HG02938 (cell line): ENCODE measurements at regions not wholly inside any gene's neighbourhood (a gene's known extent, or its start where the extent isn't known, plus 50 kb on each side); places are given as distances from the start of the nearest gene placed in this dataset.
A peak's percentile ranks its signal among the peaks of the same experiment; 100 is the strongest.

ENCODE experiments used
- ATAC-seq: cut with Tn5 transposase; IDR thresholded peaks from one replicate; pipeline ENCODE4 v1.9.1; 2021; ENCODE audit warnings: mild to moderate bottlenecking, moderate library complexity; ENCODE audit not compliant: unreplicated experiment

DNA sequence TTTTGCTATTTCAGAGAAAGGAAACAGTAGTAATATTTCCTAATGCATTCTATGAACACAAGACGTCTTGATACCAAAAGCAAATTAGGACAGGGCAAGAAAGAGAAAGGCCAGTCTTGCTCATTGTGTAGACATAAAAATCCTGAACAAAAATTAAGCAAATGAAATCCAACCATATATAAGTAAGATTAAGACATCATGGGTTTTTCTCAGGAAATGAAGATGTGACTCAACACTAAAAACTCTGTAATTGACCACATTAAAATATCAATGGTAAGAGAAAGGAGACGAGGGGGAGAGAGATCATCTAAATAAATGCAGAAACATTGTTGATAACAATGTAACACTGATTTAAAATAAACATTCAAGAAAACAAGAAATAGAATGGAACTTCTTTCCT, 205.4 kb downstream of the SOD2 start:
- no peak for ATAC-seq

DNA sequence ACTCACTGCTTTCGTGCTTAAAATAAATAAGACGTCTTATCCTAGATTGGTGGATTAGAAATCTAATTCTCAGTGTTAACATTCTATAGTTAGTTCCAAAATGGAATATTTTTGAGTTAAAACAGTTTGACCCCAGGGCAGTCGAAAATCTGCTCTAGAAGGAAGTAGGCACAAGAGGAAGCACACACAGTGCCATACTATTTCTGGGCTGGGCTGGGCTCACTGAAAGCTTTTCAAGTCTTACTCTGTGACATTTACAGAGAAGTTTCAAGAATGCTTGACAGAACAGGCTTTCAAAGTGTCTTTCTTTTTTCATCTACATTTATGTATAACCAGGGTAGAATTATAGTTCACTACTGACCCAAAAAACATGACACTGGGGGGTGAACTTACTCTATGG, 209.8 kb downstream of the SOD2 start:
- no peak for ATAC-seq

DNA sequence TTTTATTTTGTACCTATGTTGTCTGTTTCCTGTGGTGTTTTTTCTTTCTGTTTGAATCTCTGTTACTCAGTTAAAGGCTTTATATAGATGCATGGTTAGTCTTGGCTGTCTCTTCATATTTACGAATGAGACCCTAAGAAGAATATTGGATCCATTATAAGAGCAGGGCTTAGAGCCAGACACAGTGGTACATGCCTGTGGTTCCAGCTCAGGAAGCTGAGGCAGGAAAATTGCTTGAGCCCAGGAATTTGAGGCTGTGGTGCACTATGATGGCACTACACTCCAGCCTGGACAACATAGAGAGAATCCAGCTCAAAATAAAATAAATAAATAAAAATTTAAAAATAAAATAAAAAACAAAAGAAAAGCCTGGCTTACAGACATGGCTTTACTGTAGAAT, 211.1 kb downstream of the SOD2 start:
- no peak for ATAC-seq

DNA sequence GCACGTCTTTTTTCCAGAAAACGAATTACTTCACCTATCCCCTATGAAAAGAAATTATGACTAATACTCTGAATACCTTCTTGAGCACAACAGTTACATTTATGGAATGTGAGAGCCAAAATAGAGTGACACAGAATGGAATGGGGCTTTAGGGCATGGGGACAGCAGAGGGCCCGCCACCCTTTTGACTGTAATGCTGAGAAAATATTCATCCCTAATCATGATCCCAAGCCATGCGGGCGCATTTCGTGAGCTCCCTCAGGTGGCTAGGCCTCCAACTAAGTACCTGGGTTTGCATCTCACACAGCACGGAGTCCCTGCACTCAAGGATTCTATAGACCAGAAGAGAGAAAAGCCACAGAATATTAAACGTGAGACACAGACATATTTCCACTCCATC, 212.6 kb downstream of the SOD2 start:
- ATAC-seq, result no peak

DNA sequence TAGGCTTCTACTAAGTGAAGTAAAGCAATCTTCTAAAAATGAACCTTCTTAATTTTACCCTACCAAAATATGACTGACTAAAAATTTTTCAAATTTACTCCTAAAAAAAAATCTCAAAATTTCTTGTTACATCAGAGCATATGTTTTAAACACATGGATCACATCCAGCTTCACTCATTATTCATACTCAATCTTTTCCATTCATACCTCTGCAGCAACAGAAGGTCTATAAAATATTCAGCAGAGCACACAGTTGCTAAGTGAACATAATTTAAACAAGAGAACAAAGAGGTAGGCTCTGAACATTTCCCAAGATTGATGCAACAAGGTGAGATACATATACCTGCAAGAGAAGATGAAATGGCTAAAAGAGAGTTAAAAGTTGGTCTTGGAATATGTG, 213.9 kb downstream of the SOD2 start:
- no peak for ATAC-seq

DNA sequence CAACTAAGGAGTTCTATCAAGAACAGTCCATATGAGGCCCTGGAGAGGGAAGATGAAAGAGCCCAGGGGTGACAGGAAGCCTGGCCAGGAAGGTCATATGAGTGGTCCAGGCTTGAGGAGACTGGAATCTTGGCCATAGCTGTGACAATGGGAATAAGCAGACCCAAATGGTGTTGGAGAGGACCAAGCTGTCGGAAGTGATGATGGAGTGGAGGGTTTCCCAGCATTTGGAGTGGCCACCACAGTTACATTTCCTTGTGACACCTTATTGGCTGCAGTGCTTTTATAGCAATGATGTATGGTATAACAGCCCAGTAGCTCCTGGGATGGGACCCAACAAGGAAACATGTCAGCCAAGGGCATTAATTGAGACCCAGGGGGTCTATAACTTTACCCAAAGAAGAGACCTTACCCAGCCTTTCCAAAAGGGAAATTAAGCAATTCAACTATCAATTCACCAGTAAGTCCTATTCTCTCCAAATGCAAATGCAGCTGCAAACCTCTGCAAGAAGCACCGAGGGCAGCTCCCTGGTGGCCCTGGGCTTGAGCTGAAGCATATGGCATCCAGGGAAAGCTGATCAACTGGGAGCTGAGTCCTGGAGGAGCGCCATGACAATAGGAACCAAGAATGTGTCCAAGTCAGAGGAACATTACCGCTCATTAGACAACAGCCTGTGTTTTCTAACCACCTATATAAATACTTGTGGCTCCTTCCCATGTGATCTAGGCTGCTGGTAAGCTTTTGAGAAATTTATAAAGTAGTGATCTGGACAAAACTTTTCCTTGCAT, 219.4 kb downstream of the SOD2 start:
- ATAC-seq, result no peak

DNA sequence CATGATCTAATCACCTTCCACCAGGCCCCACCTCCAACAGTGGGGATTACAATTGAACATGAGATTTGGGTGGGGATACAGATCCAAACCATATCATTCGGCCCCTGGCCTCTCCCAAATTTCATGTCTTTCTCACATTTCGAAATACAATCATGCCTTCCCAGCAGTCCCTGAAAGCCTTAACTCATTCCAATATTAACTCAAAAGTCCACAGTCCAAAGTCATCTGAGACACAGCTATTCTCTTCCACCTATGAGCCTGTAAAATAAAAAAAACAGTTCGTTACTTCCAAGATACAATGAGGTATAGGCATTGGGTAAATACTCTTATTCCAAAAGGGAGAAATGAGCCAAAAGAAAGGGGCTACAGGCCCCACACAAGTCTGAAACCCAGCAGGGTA, 222.6 kb downstream of the SOD2 start:
- ATAC-seq, result no peak

DNA sequence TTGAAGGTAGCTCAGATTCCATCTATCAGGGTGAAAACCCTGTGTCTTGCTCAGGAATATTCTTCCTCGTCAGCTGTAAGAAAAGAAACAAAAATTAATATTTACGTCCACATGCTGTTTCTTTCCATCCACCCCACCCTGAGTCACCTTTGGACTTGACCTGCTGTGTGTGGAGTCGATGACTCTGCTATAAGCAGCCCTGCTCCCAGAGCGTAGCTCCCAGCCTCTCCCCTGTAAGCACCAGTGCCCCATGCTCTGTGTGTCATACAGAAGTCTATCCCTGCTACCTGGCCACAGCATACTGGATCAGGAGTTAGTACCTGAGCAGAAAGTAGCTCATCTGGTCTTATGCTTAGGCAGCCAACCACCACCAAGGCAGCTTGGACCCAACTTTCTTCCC, 223.6 kb downstream of the SOD2 start:
- no peak for ATAC-seq

DNA sequence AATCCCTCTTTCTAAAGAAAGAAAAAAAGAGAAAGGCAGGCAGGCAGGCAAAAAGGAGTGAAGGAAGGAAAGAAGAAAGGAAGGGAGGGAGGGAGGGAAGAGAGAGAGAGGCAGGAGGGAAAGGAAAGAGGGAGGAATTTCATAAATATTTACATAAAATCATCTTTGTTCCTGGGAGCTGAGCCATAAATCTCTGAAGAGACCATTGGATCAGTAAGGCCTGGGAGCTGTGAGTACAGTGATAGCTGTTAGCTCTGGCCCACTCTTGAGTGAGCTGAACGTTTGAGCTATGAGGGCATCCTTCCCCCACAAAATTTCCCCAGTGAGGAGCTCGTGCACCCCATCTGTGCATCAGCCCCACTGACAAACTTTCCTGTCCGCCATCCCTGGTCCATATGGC, 224.0 kb downstream of the SOD2 start:
- ATAC-seq, result no peak

DNA sequence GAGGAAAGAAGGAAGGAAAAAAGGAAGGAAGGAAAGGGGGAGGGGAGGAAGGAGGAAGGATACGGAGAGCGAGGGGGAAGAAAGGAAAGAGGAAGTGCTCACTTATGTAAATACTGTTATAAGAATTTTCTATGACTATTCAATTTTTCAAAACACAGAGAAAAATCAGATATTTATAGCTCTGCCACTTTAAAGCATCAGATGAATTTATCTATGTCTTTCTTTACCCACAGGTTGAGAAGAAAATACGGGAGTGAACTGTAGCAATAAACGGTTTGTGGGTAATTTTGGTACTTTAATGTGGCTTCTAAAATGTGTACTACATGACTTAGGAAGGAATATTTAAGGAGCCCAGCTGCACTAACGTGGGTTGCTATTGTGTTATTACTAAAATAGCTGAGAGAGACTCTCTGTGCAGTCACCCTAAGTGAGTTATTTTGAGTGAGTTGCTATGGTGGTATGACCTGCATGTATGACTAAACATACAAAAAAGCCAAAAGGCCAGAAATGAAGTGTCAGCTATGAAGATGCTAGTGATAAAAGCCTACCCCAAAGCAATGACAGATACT, 225.5 kb downstream of the SOD2 start:
- ATAC-seq, result peak; percentile 65

DNA sequence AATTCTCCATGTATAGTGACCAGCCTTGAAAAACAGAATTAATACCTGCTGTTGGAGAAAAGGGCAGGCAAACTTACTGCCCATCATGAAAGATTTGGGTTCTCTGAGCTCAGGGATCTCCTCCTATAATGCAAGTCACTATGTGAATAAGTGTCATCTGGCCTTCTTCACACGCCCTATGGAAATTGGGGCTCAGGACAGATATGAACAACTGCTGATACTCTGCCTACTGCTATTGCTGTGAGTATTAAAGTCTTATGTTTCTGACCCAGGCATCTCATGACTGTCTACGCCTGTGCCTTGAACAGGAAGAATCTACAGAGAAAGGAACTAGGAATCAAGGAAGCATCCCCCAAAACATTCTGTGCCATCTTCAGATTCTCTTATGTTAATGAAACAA, 226.1 kb downstream of the SOD2 start:
- ATAC-seq, result no peak

DNA sequence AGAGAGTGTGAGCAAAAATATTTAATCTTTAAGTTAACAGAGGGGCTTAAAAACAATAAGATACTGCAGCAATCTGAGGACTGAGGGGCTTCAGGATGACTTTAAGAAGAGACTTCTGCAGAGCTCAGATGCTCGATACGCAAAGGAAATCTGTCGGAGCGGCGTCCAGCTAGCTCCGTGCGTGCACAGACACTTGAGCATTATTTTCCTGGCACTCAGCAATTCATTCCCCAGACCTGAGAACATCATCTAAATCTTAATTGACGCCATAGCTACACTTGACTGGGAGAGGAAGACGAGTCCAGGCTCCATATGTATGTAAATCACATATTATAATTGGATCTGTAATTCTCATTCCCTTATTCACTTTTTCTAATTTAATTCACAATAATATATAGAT, 228.2 kb downstream of the SOD2 start:
- ATAC-seq, result no peak

DNA sequence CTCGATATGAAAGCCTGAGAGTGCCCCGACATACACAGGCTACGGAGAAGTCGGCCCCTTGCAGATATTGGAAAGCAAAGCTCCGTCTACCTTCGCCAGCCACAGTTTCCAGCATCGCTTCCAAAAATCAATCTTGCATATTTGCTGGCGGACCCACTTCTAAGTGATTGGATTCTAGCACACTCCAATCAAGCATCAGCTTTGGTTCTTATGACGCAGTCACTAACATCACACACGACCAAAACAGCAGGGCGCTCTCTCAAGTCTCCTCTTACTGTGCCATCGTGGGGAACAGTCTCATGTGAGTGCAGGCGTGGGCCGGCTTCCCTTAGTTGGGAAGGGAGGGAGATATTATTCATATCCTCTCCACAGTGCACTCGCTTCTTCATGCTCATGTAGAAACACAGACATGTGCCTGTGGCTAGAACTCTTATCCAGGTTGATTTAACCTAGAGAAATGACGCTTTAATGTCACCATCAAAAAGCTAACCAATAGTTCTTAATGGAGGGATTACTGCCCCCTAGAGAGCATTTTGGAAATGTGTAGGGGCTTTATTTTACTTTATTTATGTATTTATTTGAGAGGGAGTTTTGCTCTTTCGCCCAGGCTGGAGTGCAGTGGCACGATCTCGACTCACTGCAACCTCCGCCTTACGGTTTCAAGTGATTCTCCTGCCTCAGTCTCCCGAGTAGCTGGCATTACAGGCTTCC, 229.8 kb downstream of the SOD2 start:
- no peak for ATAC-seq

DNA sequence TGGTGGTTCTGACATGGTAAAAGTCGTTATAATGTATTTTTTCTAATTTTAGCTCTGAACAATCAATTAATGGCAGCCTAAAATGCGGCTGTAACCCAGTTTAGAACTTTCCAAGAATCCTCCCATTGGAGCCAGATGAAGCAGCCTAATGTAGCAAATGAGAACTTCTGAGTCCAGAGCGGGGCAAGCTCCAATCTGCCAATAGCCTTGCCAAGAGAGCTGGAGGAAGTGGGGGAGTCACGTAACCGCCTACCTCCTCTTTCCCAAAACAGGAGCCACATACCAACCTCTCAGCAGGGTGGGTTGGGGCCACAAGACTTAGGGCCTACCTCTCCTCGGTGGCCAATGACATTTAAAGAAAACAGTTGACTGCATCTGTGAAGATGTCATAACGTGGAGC, 230.6 kb downstream of the SOD2 start:
- ATAC-seq, result no peak

DNA sequence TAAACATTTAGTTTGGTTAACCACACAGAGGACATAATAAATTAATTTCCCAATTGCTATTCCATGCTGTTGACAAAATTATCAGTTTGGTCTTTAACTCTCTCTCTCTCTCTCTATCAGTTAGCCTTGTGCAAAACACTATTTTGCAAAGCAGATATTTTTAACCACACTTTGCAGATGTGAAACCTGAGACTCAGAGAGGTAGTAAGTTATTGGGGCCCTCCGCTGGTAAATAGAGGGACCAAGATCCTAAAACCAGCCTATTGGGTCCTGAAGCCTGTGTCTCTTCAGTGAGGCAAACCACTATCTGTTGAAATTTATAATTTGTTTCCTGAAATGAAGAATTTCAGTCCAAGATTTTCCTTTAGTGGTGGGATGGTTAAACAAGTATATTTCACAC, 231.0 kb downstream of the SOD2 start:
- ATAC-seq, result no peak

DNA sequence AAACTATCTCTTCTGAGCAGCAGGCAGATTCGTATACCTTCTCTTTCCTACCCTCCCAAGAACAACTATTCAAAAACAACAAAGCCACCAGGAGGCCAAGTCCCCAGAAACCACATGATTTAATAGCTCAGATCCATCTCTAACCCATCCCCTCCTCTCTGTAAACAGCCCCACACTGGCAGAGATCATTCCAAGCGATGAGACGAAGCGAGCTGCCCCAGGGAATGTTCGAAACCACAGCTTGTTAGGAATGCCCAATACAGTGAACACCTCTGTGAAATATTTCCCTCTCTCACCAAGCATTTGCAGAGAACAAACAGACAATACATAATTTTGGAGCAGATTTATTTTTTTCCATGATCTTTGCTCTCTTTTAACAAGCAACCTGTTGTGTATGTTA, 231.8 kb downstream of the SOD2 start:
- ATAC-seq, result no peak

DNA sequence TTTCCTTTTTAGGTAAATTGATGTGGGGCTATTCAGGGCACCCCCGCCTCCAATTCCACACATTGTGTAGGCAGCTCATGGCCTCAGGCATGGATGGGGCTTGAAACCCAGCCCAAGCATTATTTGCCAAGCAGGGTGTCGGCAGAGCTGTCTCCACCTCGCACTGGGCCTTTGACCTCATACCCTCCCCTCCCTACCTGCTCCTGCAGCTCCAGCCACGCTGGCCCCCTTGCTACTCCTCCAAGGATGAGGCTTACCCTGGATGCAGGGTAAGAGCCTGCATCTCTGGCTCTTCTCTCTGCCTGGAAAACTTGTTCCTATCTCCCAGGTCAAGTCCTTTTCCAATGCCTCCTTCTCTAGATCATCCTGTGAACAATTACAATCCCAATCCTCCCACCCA, 232.6 kb downstream of the SOD2 start:
- no peak for ATAC-seq

DNA sequence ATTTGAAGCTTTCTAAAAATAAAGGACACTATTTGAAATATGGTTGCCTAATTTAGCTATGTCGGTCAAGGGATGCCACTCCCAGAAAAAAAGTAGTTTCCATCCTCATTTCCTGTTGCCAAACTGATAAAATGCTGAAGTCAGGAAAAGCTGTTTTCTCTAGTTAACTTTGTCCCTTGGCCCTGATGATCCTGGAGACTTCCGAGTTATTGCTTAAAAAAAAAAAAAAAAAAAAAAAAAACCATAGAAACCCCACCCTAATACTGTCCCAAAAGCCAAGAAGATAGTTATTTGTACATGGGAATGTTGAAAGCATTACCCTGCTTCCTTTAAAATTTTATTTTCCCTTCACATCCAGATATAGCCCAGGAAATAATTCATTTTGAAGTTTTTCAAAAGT, 236.7 kb downstream of the SOD2 start:
- ATAC-seq, result no peak

DNA sequence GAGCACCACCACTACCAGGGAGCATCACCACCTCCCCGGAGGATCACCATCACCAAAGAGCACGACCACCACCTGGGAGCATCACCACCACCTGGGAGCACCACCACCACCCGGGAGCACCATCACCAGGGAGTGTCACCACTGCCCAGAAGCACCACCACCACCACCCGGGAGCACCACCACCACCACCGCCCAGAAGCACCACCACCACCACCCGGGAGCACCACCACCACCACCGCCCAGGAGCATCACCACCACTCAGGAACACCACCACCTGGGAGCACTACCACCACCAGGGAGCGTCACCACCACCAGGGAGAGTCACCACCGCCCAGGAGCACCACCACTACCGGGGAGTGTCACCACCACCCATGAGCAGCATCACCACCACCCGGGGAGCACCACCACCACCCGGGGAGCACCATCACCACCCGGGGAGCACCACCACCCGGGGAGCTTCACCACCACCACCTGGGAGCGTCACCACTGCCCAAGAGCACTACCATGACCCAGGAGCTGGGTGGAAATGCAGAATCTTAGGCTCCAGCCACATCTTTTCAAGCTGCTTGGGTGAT, 237.3 kb downstream of the SOD2 start:
- no peak for ATAC-seq

DNA sequence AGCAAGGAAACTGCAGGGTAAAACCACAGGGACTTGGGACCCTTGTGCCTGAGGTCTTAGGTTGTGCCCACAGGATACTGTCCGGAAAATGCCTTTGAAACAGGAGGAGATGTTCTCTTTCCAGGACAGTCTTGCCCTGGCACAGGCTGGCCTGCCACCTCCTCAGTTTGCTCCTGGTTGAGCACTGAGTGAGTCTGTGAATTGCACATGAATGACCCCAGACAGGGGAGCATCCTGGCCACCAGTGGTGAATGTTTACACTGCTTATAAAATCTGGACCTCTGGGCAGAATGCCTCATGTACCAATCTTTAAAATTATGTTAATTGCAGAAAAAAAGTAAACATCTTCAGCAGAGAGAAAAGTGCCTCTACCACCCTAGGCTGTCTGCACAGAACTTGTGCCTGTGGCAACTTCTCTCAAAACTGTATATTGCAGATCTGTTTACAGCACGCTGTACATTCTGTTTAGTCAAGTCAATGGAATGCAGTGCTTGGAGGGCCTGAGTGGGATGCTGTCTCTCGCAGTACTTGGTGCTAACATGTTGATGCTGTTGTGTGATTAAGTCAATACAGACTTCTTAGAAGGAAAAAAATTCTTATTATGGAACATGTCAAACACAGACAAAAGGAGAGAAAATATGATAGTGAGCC, 242.1 kb downstream of the SOD2 start:
- ATAC-seq, result no peak

DNA sequence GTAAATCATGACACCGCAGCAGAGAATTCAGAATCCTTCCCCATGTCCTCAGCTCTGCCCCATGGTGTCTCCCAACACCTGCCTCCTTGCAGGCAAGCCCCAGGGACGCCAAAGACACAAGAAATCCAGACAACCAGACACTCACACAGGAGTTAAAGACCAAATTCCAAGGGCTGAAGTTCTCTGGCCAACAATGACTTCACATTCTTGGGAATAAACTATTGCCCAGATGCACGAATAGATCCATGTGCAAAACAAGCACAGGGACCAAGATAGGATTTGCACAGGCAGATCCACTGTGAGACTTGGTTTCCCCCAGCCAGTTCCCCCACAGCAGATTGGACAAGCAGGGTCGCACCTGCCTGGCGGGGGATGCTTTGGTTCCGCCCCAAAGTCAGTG, 246.7 kb downstream of the SOD2 start:
- ATAC-seq, result no peak

DNA sequence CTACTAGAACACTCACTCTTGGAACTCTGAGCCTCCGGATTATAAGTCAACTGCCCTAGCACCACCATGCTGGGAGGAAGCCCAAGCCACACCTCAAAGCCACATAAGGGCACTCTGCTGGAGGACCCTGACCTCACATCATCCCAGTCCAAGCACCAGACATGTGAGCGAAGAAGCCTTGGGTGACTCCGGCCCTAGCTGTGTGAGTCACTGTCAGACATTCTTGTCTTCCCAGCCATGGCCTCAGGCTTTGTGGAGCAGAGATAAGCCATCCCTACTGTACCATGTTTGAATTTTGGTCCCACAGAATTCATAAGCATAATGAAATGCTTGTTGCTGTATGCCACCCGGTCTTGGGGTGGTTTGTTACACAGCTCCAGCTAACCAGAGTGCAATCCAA, 247.7 kb downstream of the SOD2 start:
- no peak for ATAC-seq
